ENCODE measurements at regions not wholly inside any gene's neighbourhood (a gene's known extent, or its start where the extent isn't known, plus 50 kb on each side); places are given as distances from the start of the nearest gene placed in this dataset.
A peak's percentile ranks its signal among the peaks of the same experiment; 100 is the strongest.

- no peak for FAIRE-seq
- no peak for DNase-seq (ENCODE audit: insufficient read length, low spot score)
Measured at GRCh38 chr15:79373113-79373512, 59.0 kb upstream of the MINAR1 start.

- no peak for FAIRE-seq
Measured at GRCh38 chr15:79373728-79374127, 58.4 kb upstream of the MINAR1 start.

GRCh38 chr15:79376383-79376782 lies 55.8 kb upstream of the MINAR1 start:
- FAIRE-seq (no peak), DNase-seq (ENCODE audit: insufficient read length, low spot score) (no peak)

More at GRCh38 chr15:79373728-79374127, 58.4 kb upstream of the MINAR1 start:
- DNase-seq (ENCODE audit: insufficient read length, low spot score): no peak

GRCh38 chr15:79378394-79379109 lies 53.6 kb upstream of the MINAR1 start:
- no peak for FAIRE-seq

GRCh38 chr15:79380755-79381497 lies 51.2 kb upstream of the MINAR1 start:
- FAIRE-seq (no peak), DNase-seq (ENCODE audit: insufficient read length, low spot score) (peak; percentile 69)

More at GRCh38 chr15:79378394-79379109, 53.6 kb upstream of the MINAR1 start:
- no peak for DNase-seq (ENCODE audit: insufficient read length, low spot score)

- DNase-seq (ENCODE audit: insufficient read length, low spot score) (no peak), FAIRE-seq (no peak)
Measured at GRCh38 chr15:79381593-79381992, 50.5 kb upstream of the MINAR1 start.
